ENCODE measurements at regions not wholly inside any gene's neighbourhood (a gene's known extent, or its start where the extent isn't known, plus 50 kb on each side); places are given as distances from the start of the nearest gene placed in this dataset.
"Not testable (repeated sequence)": the region's sequence is repeated elsewhere in the genome, so short reads cannot be mapped to it uniquely, and the experiment has no call there.

DNA sequence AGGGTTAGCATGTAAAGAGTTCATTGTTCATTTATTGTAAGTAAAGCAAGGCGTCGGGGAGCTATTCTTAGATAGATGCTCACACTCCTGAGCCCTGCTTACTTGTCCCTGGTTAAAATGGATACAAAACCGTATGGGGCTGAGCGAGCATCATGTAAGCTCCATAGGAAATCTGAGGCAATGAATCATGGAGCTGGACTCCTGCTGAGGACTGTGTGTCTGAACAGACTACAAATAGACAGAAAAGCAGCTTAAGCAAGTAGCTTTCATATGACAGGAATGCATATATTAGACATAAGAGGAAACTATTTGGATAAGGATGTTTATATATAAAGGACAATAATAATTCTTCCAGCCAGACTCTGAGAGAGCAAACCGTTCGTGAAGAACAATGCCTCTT, 604.9 kb upstream of the PTBP2 start:
- DNase-seq (ENCODE audit: low read depth) = no peak
- TF ChIP-seq, protein P1, sequence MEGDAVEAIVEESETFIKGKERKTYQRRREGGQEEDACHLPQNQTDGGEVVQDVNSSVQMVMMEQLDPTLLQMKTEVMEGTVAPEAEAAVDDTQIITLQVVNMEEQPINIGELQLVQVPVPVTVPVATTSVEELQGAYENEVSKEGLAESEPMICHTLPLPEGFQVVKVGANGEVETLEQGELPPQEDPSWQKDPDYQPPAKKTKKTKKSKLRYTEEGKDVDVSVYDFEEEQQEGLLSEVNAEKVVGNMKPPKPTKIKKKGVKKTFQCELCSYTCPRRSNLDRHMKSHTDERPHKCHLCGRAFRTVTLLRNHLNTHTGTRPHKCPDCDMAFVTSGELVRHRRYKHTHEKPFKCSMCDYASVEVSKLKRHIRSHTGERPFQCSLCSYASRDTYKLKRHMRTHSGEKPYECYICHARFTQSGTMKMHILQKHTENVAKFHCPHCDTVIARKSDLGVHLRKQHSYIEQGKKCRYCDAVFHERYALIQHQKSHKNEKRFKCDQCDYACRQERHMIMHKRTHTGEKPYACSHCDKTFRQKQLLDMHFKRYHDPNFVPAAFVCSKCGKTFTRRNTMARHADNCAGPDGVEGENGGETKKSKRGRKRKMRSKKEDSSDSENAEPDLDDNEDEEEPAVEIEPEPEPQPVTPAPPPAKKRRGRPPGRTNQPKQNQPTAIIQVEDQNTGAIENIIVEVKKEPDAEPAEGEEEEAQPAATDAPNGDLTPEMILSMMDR (IDR thresholded peaks at IDR 0.05; ENCODE audit: low read length, missing control alignments) = no peak
- no peak overlapping the region for H3K4me3 ChIP-seq (replicated peaks; ENCODE audit: low read depth, low read length)

DNA sequence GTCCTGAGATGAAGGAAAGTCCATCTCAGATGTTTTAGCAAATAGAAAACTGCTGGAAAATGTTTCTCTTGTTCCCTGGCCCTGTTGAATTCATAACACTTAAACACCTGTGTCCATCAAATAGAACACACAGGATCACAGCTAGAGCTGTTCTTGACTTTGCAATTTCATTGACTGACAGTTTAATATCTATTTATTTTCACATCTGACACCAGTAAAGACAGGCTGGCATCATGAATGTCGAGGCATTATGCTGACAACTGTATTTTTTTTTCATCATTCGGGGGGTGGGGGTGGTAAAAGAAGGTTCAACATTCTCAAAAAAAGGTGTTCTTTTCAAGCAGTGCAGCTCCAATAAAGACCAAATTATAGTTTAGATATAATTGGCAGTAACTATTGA, 591.2 kb upstream of the PTBP2 start:
- no peak overlapping the region for H3K4me3 ChIP-seq (replicated peaks; ENCODE audit: low read depth, low read length)
- no peak for DNase-seq (ENCODE audit: low read depth)
- TF ChIP-seq, protein P1 (IDR thresholded peaks at IDR 0.05; ENCODE audit: low read length, missing control alignments) = no peak

DNA sequence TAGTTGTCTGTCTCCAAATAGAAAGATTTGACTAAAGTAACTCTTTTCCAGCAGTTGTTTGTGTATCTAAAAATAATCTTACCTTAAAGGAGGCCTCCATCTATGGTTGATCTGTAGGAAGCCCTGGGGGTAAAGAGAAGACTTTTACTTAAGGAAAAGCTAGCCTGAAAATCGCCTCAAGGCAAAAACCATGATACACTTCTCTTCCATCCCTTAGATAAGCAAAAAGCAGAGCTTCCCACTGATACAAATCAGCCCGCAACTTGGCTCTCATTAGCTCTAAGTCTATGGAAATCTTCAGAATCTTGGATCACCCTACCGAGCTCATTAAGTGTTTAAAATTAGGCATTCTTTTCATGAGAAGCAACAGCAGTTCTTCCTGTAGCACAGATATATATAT, 576.9 kb upstream of the PTBP2 start:
- TF ChIP-seq, protein P1 (IDR thresholded peaks at IDR 0.05; ENCODE audit: low read length, missing control alignments) = no peak
- no peak overlapping the region for H3K4me3 ChIP-seq (replicated peaks; ENCODE audit: low read depth, low read length)
- no peak for DNase-seq (ENCODE audit: low read depth)

DNA sequence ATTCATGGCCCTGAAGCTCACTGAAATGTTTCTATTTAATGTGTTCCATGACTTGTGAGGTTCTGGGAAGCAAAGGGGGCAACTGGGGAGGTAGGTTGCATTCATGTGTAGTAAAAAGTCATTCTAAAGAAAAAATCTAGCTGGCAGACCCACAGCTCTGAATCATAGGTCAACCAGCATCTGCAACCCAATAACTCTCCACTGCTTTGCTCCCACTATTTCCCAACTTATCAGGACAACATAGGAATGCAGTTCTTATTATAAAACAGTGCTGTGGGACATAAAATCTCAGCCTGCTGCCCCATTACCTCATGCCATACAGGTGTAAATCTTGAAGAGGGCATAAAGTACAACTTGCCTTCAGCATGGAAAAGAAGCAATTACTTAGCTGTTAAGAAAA, 576.1 kb upstream of the PTBP2 start:
- H3K4me3 ChIP-seq (replicated peaks; ENCODE audit: low read depth, low read length) = no peak overlapping the region
- TF ChIP-seq, protein P1 (IDR thresholded peaks at IDR 0.05; ENCODE audit: low read length, missing control alignments) = no peak
- DNase-seq (ENCODE audit: low read depth) = no peak

DNA sequence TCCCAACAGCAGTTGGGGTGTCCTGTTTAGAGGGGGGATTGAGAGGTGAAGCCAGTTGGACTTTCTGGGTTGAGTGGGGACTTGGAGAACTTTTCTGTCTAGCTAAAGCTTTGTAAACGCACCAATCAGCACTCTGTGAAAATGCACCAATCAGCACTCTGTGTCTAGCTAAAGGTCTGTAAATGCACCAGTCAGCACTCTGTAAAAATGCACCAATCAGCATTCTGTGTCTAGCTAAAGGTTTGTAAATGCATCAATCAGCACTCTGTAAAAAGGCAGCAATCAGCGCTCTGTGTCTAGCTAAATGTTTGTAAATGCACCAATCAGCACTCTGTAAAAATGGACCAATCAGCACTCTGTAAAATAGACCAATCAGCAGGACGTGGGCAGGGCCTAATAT, 568.6 kb upstream of the PTBP2 start:
- DNase-seq (ENCODE audit: low read depth); H3K4me3 ChIP-seq (replicated peaks; ENCODE audit: low read depth, low read length): not testable (repeated sequence)

DNA sequence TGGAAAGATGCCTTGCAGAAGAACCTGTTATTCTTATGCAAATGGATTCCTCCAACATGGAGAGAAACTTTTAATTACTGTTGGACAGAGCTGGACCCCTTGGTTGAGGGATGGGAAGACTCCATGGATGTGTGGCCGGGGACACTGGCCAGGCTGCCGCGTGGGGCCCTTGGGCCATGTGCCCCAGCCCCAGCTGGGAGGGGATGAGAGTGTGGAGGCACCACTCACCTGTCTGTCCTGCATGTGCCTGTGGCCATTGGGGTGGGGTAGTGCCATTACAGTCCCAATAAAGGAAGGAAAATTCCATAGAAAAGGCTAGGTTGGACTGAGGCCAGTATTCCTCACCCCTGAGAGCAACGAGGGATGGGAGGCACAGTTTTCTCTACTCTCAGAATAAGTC, 564.5 kb upstream of the PTBP2 start:
- TF ChIP-seq, protein P1 (IDR thresholded peaks at IDR 0.05; ENCODE audit: low read length, missing control alignments) = no peak
- no peak overlapping the region for H3K4me3 ChIP-seq (replicated peaks; ENCODE audit: low read depth, low read length)
- no peak for DNase-seq (ENCODE audit: low read depth)

DNA sequence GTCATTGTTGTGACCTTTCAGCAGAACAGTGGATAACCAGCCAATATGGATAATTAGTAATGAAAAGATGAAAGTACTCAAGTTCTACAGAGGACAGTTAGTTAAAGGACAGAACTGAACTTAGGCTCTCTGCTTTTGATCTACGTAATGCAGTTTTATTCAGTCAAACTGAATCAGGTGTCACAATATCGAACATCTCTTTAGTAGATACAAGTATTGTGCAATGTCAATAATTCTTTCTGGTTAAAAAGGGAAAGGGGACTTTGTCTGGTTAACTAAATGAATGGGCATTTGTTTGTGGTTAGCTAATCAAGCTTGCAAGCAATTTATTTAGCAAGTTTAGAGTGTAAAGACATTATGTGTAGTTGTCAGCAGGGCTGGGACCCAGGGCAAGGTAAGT, 562.2 kb upstream of the PTBP2 start:
- no peak overlapping the region for H3K4me3 ChIP-seq (replicated peaks; ENCODE audit: low read depth, low read length)
- no peak for DNase-seq (ENCODE audit: low read depth)
- TF ChIP-seq, protein P1 (IDR thresholded peaks at IDR 0.05; ENCODE audit: low read length, missing control alignments) = no peak

DNA sequence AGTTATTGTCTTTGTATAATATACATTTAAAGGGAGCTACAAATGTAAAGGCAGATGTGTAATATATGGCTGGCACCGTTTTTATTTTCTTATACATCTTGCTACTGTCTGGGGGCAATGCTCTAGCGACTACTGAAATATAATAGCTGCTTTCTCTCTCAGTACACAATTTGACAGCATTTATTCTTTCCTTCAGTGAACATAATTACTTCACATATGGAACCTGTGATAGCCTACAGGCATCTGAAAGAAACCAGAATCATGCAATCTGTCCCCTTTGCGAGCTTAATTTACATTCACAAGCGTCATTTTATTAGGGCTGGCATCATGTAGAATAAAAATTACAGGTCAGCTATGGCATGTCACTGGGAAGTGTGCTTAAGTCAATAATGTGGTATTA, 557.5 kb upstream of the PTBP2 start:
- TF ChIP-seq, protein P1 (IDR thresholded peaks at IDR 0.05; ENCODE audit: low read length, missing control alignments) = no peak
- no peak overlapping the region for H3K4me3 ChIP-seq (replicated peaks; ENCODE audit: low read depth, low read length)
- DNase-seq (ENCODE audit: low read depth) = no peak
